HepG2 (cell line): ENCODE measurements at regions not wholly inside any gene's neighbourhood (a gene's known extent, or its start where the extent isn't known, plus 50 kb on each side); places are given as distances from the start of the nearest gene placed in this dataset.

Source experiments
- ATAC-seq: fragments of 200-7000 bp; cut with Tn5 transposase; 3 replicates; pipeline ENCODE4 v1.9.1; 2020; ENCODE audit warnings: mild to moderate bottlenecking, moderate library complexity
- BruUV-seq: library from RNA; stranded (reverse); fragments of 400-500 nt; replicated peaks from 2 replicates; lab custom pipeline; 2021; lab: Mats Ljungman, UMichigan
- CTCF ChIA-PET: fragments of 300-600 bp; formaldehyde crosslinking; extraction: SDS; loops from one replicate; lab custom pipeline; 2021; ENCODE audit warnings: low total read pairs, inconsistent platforms, low intra/inter-chr PET ratio; lab: Yijun Ruan, JAX
- POLR2A ChIA-PET: fragments of 350-600 bp; sonication (Branson Sonifier 250); formaldehyde crosslinking; loops from one replicate; lab custom pipeline; 2020; ENCODE audit warnings: antibody characterized with exemption, inconsistent platforms; lab: Yijun Ruan, JAX
- DNase-seq: peaks from one replicate; pipeline ENCODE4 v3.0.0-alpha.2; 2015; ENCODE audit warnings: low spot score
- FAIRE-seq: peaks from 3 replicates; lab custom pipeline; 2011; peaks lifted over from hg19 to GRCh38; lab: Jason Lieb, UNC
- H2AFZ ChIP-seq: one replicate; pipeline ENCODE4 v1.6.1; 2011; ENCODE audit warnings: low read length, inconsistent platforms
- H3K27ac ChIP-seq: fragments of 300-600 bp; 3 replicates; pipeline ENCODE4 v1.8.0; 2011; ENCODE audit warnings: mixed run types, mild to moderate bottlenecking, mixed read lengths, low read length, inconsistent platforms; ENCODE audit not compliant: insufficient read depth; ENCODE audit errors: extremely low read length
- H3K27me3 ChIP-seq, 2 experiments: fragments of 200-600 bp in 1 of 2; 2 replicates in 1 of 2; 3 replicates in 1 of 2; pipeline versions ENCODE4 v1.6.0 to v1.8.0; 2011; ENCODE audit warnings: low read length in 2 of 2, mild to moderate bottlenecking in 2 of 2, moderate library complexity in 2 of 2, inconsistent platforms in 1 of 2; ENCODE audit not compliant: insufficient read depth in 2 of 2, control insufficient read depth in 1 of 2
- H3K36me3 ChIP-seq, 2 experiments: fragments of 200-600 bp in 1 of 2; replicated peaks in 1 of 2; 2 replicates in 1 of 2; 3 replicates in 1 of 2; pipeline versions ENCODE4 v1.5.1 to v1.8.0; 2011; ENCODE audit warnings: low read length in 2 of 2, inconsistent platforms in 1 of 2; ENCODE audit not compliant: insufficient read depth in 2 of 2, control insufficient read depth in 1 of 2
- H3K4me1 ChIP-seq: 2 replicates; pipeline ENCODE4 v1.5.1; 2012; ENCODE audit warnings: low read length, inconsistent platforms; ENCODE audit not compliant: insufficient read depth
- H3K4me2 ChIP-seq: 2 replicates; pipeline ENCODE4 v1.6.0; 2011; ENCODE audit warnings: low read depth, low read length, inconsistent platforms
- H3K4me3 ChIP-seq, 3 experiments: fragments of 200-600 bp in 1 of 3; sonication (generic), shearing (Covaris generic) in 1 of 3; replicated peaks in 1 of 3; 2 replicates each; pipeline ENCODE4 v1.5.1; 2011 to 2016; ENCODE audit warnings: low read length in 3 of 3, inconsistent platforms in 2 of 3, low read depth in 2 of 3, mild to moderate bottlenecking in 2 of 3, control low read depth in 1 of 3, mixed read lengths in 1 of 3; ENCODE audit not compliant: insufficient read depth in 1 of 3
- H3K79me2 ChIP-seq: one replicate; pipeline ENCODE4 v1.6.1; 2011; ENCODE audit warnings: low read length, inconsistent platforms; ENCODE audit not compliant: insufficient read depth
- H3K9ac ChIP-seq: 2 replicates; pipeline ENCODE4 v1.6.0; 2011; ENCODE audit warnings: mild to moderate bottlenecking, low read depth, low read length, inconsistent platforms; ENCODE audit not compliant: insufficient read depth
- H3K9me3 ChIP-seq: 2 replicates; pipeline ENCODE4 v1.5.1; 2012; ENCODE audit warnings: mild to moderate bottlenecking, low read length
- H4K20me1 ChIP-seq: 2 replicates; pipeline ENCODE4 v1.6.0; 2011; ENCODE audit warnings: inconsistent platforms, mild to moderate bottlenecking, low read length, moderate library complexity; ENCODE audit not compliant: insufficient read depth
- CBX2 ChIP-seq, 2 experiments: fragments of 200-600 bp in 1 of 2; sonication (generic); formaldehyde crosslinking in 1 of 2; IDR thresholded peaks; 2 replicates each; pipeline versions ENCODE4 v1.7.0 to v1.8.1; 2018 to 2022; ENCODE audit warnings: low read depth in 2 of 2, low read length in 1 of 2, mild to moderate bottlenecking in 1 of 2, missing genetic modification reagents in 1 of 2
- MEIS1 ChIP-seq: sonication (generic); formaldehyde crosslinking; IDR thresholded peaks from 2 replicates; pipeline ENCODE4 v1.9.0; 2021; ENCODE audit warnings: mild to moderate bottlenecking, missing genetic modification reagents, moderate library complexity, borderline replicate concordance
- NRL ChIP-seq: sonication (generic); formaldehyde crosslinking; IDR thresholded peaks from 2 replicates; pipeline ENCODE4 v1.5.0; 2020; ENCODE audit warnings: missing genetic modification reagents, mild to moderate bottlenecking, moderate library complexity, borderline replicate concordance
- SP2 ChIP-seq: sonication (generic); formaldehyde crosslinking; IDR thresholded peaks from 2 replicates; pipeline ENCODE4 v1.5.1; 2020; ENCODE audit warnings: mild to moderate bottlenecking, missing genetic modification reagents
- ZBTB42 ChIP-seq: sonication (generic); formaldehyde crosslinking; IDR thresholded peaks from 2 replicates; pipeline ENCODE4 v1.5.0; 2020; ENCODE audit warnings: mild to moderate bottlenecking, missing genetic modification reagents
- ZFP36 ChIP-seq: fragments of 150-350 bp; IDR thresholded peaks from 2 replicates; pipeline ENCODE4 v1.6.1; 2018; ENCODE audit warnings: borderline replicate concordance, low read length, low read depth; ENCODE audit not compliant: partially characterized antibody
- ZNF143 ChIP-seq: sonication (generic); formaldehyde crosslinking; IDR thresholded peaks from 2 replicates; pipeline ENCODE4 v1.4.0; 2020; ENCODE audit warnings: missing genetic modification reagents
- ZNF629 ChIP-seq: sonication (generic); formaldehyde crosslinking; conservative IDR thresholded peaks from 2 replicates; pipeline ENCODE4 v1.5.0; 2020; ENCODE audit warnings: missing genetic modification reagents
- ZNF660 ChIP-seq: sonication (generic); formaldehyde crosslinking; IDR thresholded peaks from 2 replicates; pipeline ENCODE4 v1.5.1; 2020; ENCODE audit warnings: mild to moderate bottlenecking, low read depth, missing genetic modification reagents, borderline replicate concordance
- ZSCAN20 ChIP-seq: sonication (generic); formaldehyde crosslinking; IDR thresholded peaks from 2 replicates; pipeline ENCODE4 v1.4.0; 2020; ENCODE audit warnings: missing genetic modification reagents, mild to moderate bottlenecking, borderline replicate concordance
- WGBS: methylation state at CpG from one replicate; pipeline ENCODE4 v1.1.6; 2017; ENCODE audit warnings: low lambda C conversion rate; 5-methylcytosine and 5-hydroxymethylcytosine counted together
- in situ Hi-C: cut with HindIII; loops from 2 replicates; pipeline ENCODE4 v1.10.0; 2017; ENCODE audit warnings: low pct_unique_long_range_greater_than_20kb; ENCODE audit not compliant: extremely low pct_ligation_motif_present
- intact Hi-C: fragments of 100-400 bp; cut with micrococcal nuclease; formaldehyde crosslinking; loops from one replicate; pipeline ENCODE4 v1.10.0; 2022; ENCODE audit not compliant: unreplicated experiment
- TF ChIP-seq, protein P1 (sequence below): sonication (generic); formaldehyde crosslinking; IDR thresholded peaks from 2 replicates; pipeline ENCODE4 v1.5.1; 2020; ENCODE audit warnings: mild to moderate bottlenecking, missing genetic modification reagents, moderate library complexity
- TF ChIP-seq, protein P2 (sequence below): sonication (generic); formaldehyde crosslinking; IDR thresholded peaks from 2 replicates; pipeline ENCODE4 v1.4.0; 2020; ENCODE audit warnings: mild to moderate bottlenecking, low read depth, missing genetic modification reagents

DNA sequence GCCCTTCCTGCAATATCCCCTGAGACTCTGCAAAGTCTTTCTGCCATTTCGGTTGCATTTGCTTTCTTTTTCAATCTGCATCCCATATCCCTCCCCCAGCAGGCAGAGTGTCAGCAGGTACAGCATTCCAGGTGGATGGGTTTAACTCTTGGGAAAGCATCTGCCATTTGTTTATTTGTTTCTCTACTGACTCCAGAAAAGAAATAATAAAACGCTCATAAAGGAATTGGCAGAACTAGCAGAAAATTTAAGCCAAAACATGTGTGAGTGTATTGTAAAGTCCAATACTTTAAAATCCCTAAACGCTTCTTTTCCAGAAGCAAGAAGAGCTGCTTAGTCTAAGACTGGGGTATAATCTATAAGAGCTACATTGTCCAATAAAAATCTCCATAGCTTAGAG lies 393.8 kb downstream of the TNS3 start (continued):
- TF ChIP-seq, protein P1, sequence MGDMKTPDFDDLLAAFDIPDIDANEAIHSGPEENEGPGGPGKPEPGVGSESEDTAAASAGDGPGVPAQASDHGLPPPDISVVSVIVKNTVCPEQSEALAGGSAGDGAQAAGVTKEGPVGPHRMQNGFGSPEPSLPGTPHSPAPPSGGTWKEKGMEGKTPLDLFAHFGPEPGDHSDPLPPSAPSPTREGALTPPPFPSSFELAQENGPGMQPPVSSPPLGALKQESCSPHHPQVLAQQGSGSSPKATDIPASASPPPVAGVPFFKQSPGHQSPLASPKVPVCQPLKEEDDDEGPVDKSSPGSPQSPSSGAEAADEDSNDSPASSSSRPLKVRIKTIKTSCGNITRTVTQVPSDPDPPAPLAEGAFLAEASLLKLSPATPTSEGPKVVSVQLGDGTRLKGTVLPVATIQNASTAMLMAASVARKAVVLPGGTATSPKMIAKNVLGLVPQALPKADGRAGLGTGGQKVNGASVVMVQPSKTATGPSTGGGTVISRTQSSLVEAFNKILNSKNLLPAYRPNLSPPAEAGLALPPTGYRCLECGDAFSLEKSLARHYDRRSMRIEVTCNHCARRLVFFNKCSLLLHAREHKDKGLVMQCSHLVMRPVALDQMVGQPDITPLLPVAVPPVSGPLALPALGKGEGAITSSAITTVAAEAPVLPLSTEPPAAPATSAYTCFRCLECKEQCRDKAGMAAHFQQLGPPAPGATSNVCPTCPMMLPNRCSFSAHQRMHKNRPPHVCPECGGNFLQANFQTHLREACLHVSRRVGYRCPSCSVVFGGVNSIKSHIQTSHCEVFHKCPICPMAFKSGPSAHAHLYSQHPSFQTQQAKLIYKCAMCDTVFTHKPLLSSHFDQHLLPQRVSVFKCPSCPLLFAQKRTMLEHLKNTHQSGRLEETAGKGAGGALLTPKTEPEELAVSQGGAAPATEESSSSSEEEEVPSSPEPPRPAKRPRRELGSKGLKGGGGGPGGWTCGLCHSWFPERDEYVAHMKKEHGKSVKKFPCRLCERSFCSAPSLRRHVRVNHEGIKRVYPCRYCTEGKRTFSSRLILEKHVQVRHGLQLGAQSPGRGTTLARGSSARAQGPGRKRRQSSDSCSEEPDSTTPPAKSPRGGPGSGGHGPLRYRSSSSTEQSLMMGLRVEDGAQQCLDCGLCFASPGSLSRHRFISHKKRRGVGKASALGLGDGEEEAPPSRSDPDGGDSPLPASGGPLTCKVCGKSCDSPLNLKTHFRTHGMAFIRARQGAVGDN (CRISPR knock-in tag) = no peak
- TF ChIP-seq NRL (CRISPR knock-in tag) = no peak

DNA sequence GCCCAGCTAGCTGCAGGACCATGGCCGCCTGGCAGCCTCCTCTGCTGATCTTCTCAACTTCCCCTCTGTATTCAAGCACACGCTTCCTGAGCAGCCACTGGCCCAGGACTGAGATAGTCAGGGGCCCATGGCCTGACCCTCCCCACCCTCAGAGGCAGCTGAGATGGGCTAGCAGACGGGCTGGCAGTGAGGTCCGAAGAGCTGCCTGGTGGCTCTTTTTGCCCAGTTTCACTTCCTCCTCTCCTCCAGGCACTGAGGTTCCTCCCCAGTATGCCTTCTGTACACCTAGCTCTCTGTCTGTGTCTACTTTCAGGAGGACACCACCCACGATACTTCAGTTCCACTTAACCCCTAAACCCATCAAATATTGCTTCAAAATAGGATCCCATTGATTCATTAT lies 395.6 kb downstream of the TNS3 start:
- TF ChIP-seq ZNF143 (CRISPR knock-in tag) = no peak
- no peak for TF ChIP-seq CBX2 (IDR thresholded peaks at IDR 0.05; ENCODE audit: low read depth, low read length)
- TF ChIP-seq CBX2 (CRISPR knock-in tag; IDR thresholded peaks at IDR 0.05; ENCODE audit: low read depth) = no peak
- TF ChIP-seq MEIS1 (CRISPR knock-in tag) = no peak
- TF ChIP-seq ZNF629 (CRISPR knock-in tag) = no peak
- TF ChIP-seq ZSCAN20 = no peak
- TF ChIP-seq ZFP36 = no peak
- no peak for TF ChIP-seq ZBTB42 (CRISPR knock-in tag)
- no peak for TF ChIP-seq ZNF660 (CRISPR knock-in tag)
- TF ChIP-seq, protein P2, sequence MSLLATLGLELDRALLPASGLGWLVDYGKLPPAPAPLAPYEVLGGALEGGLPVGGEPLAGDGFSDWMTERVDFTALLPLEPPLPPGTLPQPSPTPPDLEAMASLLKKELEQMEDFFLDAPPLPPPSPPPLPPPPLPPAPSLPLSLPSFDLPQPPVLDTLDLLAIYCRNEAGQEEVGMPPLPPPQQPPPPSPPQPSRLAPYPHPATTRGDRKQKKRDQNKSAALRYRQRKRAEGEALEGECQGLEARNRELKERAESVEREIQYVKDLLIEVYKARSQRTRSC (CRISPR knock-in tag) = no peak
- no peak for TF ChIP-seq SP2 (CRISPR knock-in tag)
- TF ChIP-seq, all 625 proteins: peak for 0
- CTCF ChIA-PET = no interaction called here

More for the DNA sequence above, 395.6 kb downstream of the TNS3 start:
- BruUV-seq = no TSS peak
- H4K20me1 ChIP-seq = no peaks in the 10 kb centered on the region
- intact Hi-C loops = no loop called here
- ATAC-seq (no peak), DNase-seq (no peak), FAIRE-seq (no peak)
- no peak overlapping the region for H3K27ac ChIP-seq
- no peak overlapping the region for H2AFZ ChIP-seq
- peaks cover 0 to 14% of the 10 kb centered on the region in 2 experiments; a peak in 2 of 5 replicates for H3K27me3 ChIP-seq
- H3K36me3 ChIP-seq = no peaks in the 10 kb centered on the region
- H3K9ac ChIP-seq = no peak overlapping the region
- peaks cover 5% of the 10 kb centered on the region; the same call in 1 of the 2 replicates for H3K4me1 ChIP-seq
- POLR2A ChIA-PET = no interaction called here
- no peaks in the 10 kb centered on the region for H3K79me2 ChIP-seq
- 26% methylated on average over 5 of the region's 5 CpGs for WGBS
- H3K4me2 ChIP-seq = no peak overlapping the region
- H3K9me3 ChIP-seq = no peaks in the 10 kb centered on the region
- in situ Hi-C loops = loop anchor here (10.0 kb wide), 2 partner anchors 822 to 1272 kb away; no protein-coding TSS in a partner anchor
- no peak overlapping the region for H3K4me3 ChIP-seq
